Pulmonary artery endothelial cell (primary cell): ENCODE measurements at regions not wholly inside any gene's neighbourhood (a gene's known extent, or its start where the extent isn't known, plus 50 kb on each side); places are given as distances from the start of the nearest gene placed in this dataset.
"Not testable (repeated sequence)": the region's sequence is repeated elsewhere in the genome, so short reads cannot be mapped to it uniquely, and the experiment has no call there.

Source experiments
- DNase-seq: peaks from one replicate; pipeline ENCODE4 v3.0.0-alpha.2; 2011; ENCODE audit warnings: low read depth, low spot score

- no peak for DNase-seq
Measured at GRCh38 chr7:115793958-115794702, 236.4 kb downstream of the TFEC start.

GRCh38 chr7:115789901-115790300, 240.7 kb downstream of the TFEC start:
- no peak for DNase-seq

- DNase-seq = not testable (repeated sequence)
Measured at GRCh38 chr7:115789473-115789872, 241.1 kb downstream of the TFEC start.

GRCh38 chr7:115782696-115783490, 247.7 kb downstream of the TFEC start:
- no peak for DNase-seq

- no peak for DNase-seq
Measured at GRCh38 chr7:115779561-115779960, 251.0 kb downstream of the TFEC start.

- DNase-seq = no peak
Measured at GRCh38 chr7:115775981-115776380, 254.6 kb downstream of the TFEC start.

GRCh38 chr7:115763347-115763746, 267.2 kb downstream of the TFEC start:
- DNase-seq = no peak

- no peak for DNase-seq
Measured at GRCh38 chr7:115758025-115758424, 272.5 kb downstream of the TFEC start.

- no peak for DNase-seq
Measured at GRCh38 chr7:115754226-115754625, 276.3 kb downstream of the TFEC start.

- DNase-seq = no peak
Measured at GRCh38 chr7:115749924-115750323, 280.6 kb downstream of the TFEC start.

- no peak for DNase-seq
Measured at GRCh38 chr7:115748123-115748738, 282.3 kb downstream of the TFEC start.

- no peak for DNase-seq
Measured at GRCh38 chr7:115747174-115747573, 283.4 kb downstream of the TFEC start.

GRCh38 chr7:115740043-115740442, 290.5 kb downstream of the TFEC start:
- DNase-seq = no peak

GRCh38 chr7:115734641-115735040, 295.9 kb downstream of the TFEC start:
- DNase-seq = no peak

- DNase-seq = no peak
Measured at GRCh38 chr7:115731796-115732471, 298.6 kb downstream of the TFEC start.

GRCh38 chr7:115728518-115728917, 302.0 kb downstream of the TFEC start:
- DNase-seq = no peak

GRCh38 chr7:115724400-115725056, 306.0 kb downstream of the TFEC start:
- no peak for DNase-seq

GRCh38 chr7:115722302-115722977, 308.1 kb downstream of the TFEC start:
- DNase-seq = no peak

GRCh38 chr7:115721293-115722217, 309.0 kb downstream of the TFEC start:
- DNase-seq = no peak

GRCh38 chr7:115719963-115720362, 310.6 kb downstream of the TFEC start:
- no peak for DNase-seq
